ENCODE measurements at regions not wholly inside any gene's neighbourhood (a gene's known extent, or its start where the extent isn't known, plus 50 kb on each side); places are given as distances from the start of the nearest gene placed in this dataset.
A peak's percentile ranks its signal among the peaks of the same experiment; 100 is the strongest.

DNA sequence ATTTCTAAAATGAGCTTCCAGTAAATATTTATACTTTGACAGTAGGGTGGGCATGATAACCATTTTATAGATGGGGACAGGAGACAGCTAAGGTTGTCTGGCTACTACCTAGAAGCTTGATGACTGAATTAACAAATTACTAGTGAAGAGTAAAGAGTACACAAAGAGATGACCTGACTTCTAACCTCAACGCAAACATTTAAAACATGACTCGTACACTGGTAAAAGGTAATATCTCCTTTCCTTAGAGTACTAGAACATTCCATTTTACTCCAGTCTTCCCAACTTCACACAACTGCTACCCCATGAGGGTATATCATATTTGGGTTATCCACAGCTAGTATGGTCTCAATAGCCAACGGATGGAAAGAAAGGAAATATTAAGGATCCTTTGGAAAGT, 258.9 kb downstream of the FOXO1 start:
- intact Hi-C loops (cut with DNase I): loop anchor here in 1 of 2 donors (5.0 kb wide), 1 partner anchor 70 kb away; no protein-coding TSS in a partner anchor
- DNase-seq (no peak), ATAC-seq (no peak)

- intact Hi-C loops (cut with DNase I): loop anchor here in 1 of 2 donors (5.0 kb wide), 1 partner anchor 69 kb away; no protein-coding TSS in a partner anchor
- no peak for ATAC-seq
These were observed 257.8 kb downstream of the FOXO1 start for GRCh38 chr13:40408602-40409001.

DNA sequence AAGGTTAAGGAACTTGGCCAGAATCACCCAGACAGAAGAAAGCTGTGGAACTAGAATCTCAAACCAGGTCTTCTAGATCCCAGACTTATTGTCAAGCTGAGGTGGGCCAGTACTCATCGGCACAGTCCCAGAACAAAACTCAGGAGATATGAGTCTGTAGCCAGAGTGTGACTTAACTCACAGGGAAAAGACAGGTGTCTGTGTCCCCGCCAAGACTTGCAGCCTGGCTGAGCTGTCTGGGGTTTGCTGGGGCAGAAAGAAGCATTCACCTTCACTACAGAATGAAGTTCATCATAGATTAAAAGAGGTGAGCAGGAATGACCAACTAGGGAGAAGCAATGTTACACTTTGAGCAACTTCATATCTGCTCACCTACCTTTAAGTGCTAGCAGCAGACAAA, 257.2 kb downstream of the FOXO1 start:
- intact Hi-C loops (cut with DNase I): loop anchor here in 1 of 2 donors (5.0 kb wide), 1 partner anchor 68 kb away; no protein-coding TSS in a partner anchor
- DNase-seq (no peak), ATAC-seq (peak in 1 of 2 donors; percentile 9)

More at GRCh38 chr13:40408602-40409001, 257.8 kb downstream of the FOXO1 start:
- no peak for DNase-seq

DNA sequence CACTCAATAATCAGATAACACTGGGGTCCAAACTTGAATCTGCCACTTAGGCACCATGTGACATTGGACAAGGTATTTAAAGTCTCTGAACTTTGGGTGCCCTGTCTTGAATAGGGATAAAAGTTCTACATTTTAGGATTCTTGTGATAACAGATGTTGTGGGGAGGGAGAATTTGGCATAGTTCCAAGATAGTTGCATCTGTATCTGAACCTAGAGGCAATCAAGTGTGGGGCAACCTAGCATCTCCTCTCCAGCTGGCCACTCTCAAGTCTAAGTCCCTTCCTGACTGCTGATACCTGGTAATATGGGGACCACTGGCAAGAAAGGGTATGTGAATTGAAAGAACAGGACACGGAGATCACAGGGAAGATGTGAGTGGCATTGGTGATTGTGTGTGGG, 256.1 kb downstream of the FOXO1 start:
- ATAC-seq (no peak), DNase-seq (no peak)
- intact Hi-C loops (cut with DNase I): no loop called here

- DNase-seq (no peak), ATAC-seq (no peak)
- intact Hi-C loops (cut with DNase I): no loop called here
These were observed 246.2 kb downstream of the FOXO1 start for GRCh38 chr13:40420160-40420740.

- intact Hi-C loops (cut with DNase I): no loop called here
- no peak for DNase-seq
- no peak for ATAC-seq
These were observed 243.7 kb downstream of the FOXO1 start for GRCh38 chr13:40422588-40423235.

DNA sequence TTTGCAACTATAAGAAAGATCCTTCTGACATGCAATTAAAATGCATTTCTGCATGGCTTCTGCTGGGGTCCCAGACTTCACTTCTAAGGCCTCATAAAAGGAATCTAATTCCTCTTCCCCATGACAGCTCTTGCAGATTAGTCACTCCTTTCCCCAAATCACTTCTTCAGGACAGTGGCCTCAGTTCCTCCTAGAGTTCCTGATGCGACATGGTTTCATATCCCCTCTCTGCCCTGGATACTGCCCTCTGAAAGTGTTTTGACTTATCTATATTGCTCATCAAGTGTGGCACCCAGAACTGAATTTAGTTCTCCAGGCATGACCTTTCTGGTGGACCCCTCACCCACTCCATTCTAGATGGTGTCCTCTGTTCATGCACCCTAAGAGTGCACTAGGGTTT, 238.1 kb downstream of the FOXO1 start:
- ATAC-seq: peak in 1 of 2 donors; percentile 62
- intact Hi-C loops (cut with DNase I): no loop called here
- DNase-seq: no peak

DNA sequence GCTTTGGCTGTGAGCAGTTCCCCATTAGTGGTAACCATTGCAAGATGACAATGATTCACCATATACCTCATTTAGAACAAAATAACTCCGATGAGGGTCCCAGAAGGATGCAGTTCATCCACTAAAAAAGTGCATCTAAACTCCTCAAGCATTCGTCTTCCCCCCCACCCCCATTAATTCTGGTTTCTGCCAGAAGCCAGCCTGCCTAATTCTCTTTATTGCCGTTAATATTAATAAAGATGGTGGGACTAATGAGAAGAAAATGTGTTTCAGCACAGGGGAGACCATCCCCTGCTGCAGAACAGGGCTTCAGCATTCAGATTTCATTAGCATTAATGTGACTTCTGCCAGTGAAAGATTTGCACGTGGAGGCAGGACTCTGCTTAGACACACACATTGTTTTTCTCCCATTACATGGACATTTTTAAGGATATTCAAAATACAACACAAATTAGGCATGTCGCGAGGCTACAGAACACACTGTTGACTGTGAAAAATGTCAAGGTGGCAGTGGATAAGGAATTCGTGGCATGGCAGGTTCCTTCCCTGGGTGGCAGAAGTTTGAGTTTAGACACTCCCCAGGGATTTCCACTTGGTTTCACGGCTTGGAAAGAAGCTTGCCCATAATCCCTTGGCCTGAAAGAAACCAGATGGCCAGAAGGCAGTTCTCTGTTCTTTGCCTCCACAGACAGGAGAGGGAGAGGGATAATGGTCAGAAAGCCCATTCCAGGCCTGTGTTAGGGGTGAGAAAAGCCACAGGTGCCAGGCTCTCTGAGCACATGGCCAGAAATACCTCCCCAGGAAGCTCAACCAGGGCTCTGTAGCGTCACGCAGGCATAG, 236.5 kb downstream of the FOXO1 start:
- no peak for ATAC-seq
- intact Hi-C loops (cut with DNase I): no loop called here
- no peak for DNase-seq

- peak; percentile 33 to 46 for ATAC-seq
- intact Hi-C loops (cut with DNase I): no loop called here
These were observed 234.1 kb downstream of the FOXO1 start for GRCh38 chr13:40432018-40432978.

DNA sequence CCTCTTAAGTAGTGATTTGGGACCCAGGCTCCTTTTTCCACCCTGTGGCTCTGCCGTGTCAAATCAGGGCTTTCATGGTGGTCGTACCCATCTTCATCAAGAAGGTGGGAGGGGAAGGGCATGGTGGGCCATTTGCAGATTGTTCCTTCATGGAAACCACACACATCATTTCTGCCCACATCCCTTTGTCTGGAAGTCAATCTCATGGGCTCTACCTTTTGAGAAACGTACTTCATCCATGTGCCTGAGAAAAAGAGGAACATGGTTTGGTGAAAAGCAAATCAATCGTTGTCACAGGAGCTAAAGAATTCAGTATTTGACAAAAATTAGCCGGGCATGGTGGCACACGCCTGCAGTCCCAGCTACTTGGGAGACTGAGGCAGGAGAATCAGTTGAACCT, 233.4 kb downstream of the FOXO1 start:
- ATAC-seq (no peak), DNase-seq (no peak)
- intact Hi-C loops (cut with DNase I): no loop called here

More at GRCh38 chr13:40432018-40432978, 234.1 kb downstream of the FOXO1 start:
- DNase-seq: no peak

DNA sequence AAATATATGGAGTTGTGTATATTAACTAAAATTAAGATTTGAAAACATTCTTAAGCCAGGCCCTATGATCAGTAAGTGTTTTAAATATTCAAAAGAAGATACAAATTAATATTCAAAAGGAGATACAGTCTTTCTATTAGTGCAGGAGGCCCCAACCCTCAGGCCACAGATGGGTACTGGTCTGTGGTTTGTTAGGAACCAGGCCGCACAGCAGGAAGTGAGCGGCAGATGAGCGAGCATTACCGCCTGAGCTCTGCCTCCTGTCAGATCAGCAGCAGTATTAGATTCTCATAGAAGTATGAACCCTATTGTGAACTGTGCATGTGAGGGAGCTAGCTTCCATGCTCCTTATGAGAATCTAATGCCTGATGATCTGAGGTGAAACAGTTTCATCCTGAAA, 232.9 kb downstream of the FOXO1 start:
- intact Hi-C loops (cut with DNase I): no loop called here
- DNase-seq (no peak), ATAC-seq (no peak)

GRCh38 chr13:40434516-40435397, 231.7 kb downstream of the FOXO1 start:
- ATAC-seq (no peak), DNase-seq (no peak)
- intact Hi-C loops (cut with DNase I): no loop called here

- ATAC-seq (no peak), DNase-seq (no peak)
- intact Hi-C loops (cut with DNase I): no loop called here
These were observed 228.3 kb downstream of the FOXO1 start for GRCh38 chr13:40438022-40438680.

- peak; percentile 30 for DNase-seq
- intact Hi-C loops (cut with DNase I): no loop called here
- peak; percentile 29 to 31 for ATAC-seq
These were observed 227.2 kb downstream of the FOXO1 start for GRCh38 chr13:40438999-40439797.

GRCh38 chr13:40439928-40440327, 226.5 kb downstream of the FOXO1 start:
- intact Hi-C loops (cut with DNase I): loop anchor here in 1 of 2 donors (5.0 kb wide), 1 partner anchor 227 kb away; the partner anchor contains the start of gene FOXO1
- DNase-seq (peak; percentile 43), ATAC-seq (peak; percentile 57 to 78)

Measured in left cardiac atrium (tissue), 4 donors.